Activated T-cell treated with anti-CD3 and anti-CD28 coated beads for 4 hours (primary cell): ENCODE measurements at regions not wholly inside any gene's neighbourhood (a gene's known extent, or its start where the extent isn't known, plus 50 kb on each side); places are given as distances from the start of the nearest gene placed in this dataset.
"Not testable (repeated sequence)": the region's sequence is repeated elsewhere in the genome, so short reads cannot be mapped to it uniquely, and the experiment has no call there.

Source experiments
- DNase-seq: peaks from one replicate; pipeline ENCODE4 v3.0.0-alpha.2; 2020

DNA sequence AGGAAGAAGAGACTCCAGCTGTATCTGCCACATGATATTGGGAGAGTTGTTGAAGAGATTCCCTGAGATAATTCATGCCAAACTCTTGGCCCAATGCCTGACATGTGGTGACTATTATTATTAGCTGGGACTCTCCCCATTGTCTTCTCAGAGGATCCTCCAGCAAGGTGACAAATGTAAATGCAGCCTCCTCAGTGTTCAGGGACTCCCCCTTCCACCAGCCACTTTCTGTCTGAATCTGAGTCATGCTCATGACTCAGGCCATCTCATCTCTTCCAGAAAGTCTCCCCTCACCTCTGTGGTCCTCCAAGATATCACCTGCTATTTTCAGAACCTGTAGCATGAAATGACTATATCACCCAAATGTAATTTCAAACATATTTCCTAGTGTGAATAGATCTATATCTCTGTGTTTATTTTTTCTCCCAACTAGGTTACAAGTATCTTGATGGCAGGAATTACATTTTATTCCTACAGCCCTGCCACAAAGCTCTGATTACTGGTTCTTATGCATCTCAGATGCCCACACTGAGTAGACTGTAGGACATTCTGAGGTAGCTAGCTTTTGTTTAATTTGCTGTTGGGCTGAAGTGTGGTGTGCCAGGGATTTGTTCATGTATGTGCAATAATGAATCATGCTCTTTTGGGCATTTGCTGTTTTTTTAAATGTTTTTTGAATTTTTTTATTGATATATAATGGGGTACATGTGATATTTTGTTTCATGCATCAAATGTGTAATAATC lies 126.6 kb upstream of the IL12B start:
- peak; percentile 26 for DNase-seq

DNA sequence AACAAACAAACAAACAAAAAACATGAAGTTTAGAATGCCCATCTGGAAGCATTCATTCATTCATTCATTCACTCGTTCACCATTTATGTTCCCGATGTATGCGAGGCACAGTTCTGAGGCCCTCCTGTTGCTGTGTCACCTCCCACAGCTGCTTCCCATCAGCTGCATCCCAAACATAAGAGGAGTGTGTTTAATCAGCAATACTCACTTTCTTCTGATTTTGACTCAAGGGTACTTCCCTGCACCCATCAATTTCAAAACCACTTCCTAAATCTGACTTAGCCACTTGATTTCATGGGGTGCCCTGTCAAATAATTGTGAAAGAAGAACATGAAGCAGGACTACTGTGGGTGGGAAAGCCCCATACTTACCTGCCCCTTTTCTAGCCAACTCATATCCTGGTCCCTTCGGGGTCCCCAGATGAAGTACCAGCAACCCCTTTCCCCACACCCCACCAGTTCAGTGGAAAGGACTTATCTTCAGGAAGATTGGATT lies 128.0 kb upstream of the IL12B start:
- no peak for DNase-seq

DNA sequence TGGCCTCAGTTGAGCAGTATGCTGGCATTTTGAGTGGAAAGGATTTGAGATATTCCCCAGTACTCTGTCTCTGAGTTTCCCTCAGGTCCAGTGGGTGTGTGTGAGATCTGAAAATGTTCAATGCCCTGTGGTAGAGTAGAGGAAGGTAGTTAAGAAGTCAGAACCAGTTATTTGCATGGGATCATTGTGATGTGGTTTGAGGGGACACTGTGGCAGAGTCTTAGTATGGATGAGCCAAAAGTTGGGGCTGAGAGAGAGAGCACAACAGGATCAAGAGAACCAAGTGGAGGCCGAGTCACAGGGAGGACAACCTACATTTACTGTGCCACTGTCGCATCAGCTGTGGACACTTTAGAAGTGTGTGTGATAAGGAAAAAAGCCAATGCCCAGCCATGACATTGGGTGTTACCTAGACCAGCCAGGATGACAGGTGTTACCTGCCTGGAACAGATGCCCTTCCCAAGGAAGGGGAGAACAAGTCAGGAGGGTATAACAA lies 128.9 kb upstream of the IL12B start:
- no peak for DNase-seq

DNA sequence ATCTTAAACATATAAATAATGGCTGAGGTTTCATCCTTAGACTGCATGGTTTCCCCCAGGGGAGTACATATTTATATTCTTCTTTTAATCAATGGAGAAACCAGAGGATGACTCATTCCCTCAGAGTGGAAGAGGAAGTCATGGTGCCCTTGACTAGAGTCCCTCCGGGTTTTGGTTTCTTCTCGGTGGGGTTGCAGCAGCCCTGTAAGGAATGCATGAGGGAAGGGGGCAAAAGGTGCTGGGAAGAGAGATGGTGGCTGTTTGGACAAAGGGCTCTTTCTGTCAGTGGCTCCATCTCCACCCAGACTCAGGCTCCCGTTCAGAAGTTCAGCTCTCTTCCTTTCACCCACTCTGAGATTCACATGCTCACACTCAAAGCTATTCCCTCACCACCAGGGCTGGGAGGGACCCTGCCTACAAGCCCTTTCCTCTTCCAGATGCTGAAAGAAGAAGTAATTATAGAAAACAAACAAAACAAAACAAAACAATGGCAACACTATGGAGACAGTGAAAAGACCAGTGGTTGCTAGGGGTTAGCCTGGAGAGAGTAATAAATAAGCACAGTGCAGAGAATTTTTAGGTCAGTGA lies 129.8 kb upstream of the IL12B start:
- DNase-seq: no peak

DNA sequence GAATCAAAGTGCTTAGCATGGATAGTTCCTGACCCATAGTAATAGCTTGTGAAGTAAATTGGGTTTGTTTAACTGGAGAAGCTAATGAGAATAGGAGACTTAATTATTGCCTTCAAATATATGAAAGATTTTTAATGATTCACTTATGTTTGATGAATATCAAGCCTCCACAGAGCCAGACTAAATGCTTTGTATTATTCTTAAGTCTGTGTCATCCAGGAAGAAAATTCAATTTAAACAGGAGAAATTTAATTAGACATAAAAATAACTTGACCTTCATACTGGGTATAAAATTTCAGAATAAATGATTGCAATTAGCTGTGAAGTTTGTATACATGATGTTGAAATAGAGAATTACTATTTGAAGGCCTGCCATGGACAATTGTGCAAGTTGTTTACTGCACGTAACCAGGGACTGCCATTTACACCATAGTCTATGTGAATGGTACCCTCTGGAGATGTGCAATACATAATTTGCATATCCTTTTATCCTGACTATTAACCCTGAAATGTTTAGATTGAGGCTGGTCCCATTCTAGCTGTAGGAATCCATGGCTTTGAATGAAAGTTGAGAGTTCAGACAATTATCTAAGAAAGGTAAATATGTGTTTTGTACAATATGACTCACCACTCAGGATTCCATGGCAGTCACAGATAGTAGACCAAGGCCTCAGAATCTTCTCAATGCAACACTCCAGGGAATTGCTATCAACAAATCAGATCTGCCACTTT lies 133.5 kb upstream of the IL12B start:
- no peak for DNase-seq

DNA sequence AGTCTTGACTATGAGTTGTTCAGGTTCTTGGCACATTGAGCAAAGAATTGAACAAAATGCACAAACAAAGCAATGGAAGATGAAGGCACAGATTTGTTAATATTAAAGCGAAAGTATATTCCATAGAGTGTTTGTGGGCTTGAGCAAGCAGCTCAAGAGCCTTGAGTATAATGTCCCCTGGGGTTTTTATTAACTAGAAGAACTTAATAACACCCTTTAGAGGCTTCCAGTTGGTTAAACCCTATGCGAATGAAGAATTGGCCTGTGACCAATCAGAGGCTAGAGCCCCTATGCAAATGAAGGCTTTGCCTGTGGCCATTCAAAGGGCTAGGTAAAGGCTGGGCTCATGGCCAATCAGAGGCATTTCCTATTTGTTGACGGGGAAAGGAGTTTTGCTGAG lies 135.3 kb upstream of the IL12B start:
- no peak for DNase-seq

DNA sequence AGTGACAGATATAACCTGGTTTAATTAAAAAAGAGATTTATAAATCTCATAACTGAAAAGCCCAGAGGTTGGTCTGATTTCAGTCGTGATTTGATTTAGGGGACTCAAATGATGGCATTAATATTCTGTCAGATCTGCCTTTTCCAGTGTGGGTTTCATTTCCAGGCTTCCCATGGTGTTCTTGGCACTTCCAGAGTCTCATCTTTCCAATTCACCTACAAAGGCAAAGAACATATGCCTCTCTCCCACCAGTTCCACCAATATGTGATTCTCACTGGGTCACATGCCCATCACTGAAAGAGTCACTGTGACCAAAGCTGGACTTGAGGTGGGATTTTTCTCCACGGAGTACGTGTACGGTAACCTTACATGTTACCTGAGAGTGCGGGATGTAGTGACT lies 137.4 kb upstream of the IL12B start:
- no peak for DNase-seq

DNA sequence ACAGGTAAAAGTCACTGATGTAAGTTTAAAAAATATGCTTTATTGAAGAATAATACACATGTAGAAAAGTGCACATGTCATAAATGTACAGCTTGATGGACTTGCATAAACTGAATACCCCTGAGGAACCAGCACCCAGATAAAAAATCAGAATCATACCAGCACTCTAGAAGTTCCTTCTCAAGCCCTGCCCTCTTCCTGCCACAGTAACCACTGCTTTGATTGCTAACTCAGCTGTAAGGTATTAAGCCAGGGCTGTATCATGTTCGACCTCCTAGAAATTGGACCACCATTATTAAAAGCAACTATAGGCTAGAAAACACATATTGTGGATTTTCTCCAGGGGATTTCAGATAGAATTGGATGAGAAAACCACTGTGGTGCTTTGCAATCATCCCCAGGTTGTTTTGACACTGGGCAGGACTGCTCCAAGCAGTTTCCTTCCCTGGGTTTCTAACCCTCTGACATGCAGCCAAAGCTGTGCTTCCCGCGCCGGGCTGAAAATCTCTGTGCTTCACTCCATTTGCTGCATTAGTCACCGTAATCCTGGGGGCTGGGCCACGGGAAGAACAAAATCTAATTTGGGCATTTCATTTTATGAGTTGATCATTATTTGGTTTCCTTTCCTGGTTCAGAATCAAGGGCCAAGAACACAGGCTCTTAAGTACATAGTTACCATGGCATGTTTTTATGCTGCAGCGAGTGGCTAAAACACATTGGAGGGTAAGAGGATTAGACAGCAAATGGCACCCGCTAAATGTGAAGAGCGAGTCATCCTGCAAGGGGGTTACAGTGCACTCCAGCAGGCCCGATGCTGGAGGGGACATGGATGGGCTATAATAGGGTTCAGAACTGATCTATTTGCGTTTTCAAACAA lies 139.4 kb upstream of the IL12B start:
- no peak for DNase-seq

DNA sequence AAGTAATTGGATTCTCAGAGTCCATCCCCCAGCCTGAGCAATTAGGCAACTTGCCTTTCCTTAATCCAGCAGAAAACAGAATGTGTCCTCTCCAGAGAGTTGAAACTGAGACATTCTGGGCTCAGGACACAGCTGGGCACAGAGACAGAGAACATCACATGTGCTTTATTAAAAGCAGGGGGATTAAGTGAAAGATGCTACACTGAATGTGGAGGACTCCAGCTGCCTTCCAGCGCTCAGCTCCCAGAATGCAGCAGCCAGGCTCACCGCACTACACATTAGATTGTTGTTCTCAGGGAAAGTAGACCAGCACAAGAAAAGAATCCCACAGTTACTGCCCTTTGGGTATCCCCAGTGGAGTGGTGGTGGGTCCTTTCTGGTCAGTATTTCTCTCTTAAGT lies 141.6 kb upstream of the IL12B start:
- DNase-seq: no peak

DNA sequence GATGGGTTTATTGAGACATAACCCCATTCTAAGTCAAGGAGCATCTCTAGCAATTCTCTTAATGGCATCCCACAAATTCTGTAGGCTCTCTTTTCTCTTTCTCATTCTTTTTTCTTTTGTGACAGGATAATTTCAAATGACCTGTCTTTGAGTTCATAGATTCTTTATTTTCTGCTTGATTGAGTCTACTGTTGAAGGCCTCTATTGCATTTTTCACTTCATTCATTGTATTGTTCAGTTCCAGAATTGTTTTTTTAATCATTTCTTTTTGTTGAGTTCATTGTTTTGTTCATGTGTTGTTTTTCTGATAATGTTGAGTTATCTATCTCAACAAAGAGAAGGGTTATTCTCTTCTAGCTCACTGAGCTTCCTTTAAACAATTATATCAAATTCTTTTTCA lies 144.7 kb upstream of the IL12B start:
- DNase-seq: no peak

DNA sequence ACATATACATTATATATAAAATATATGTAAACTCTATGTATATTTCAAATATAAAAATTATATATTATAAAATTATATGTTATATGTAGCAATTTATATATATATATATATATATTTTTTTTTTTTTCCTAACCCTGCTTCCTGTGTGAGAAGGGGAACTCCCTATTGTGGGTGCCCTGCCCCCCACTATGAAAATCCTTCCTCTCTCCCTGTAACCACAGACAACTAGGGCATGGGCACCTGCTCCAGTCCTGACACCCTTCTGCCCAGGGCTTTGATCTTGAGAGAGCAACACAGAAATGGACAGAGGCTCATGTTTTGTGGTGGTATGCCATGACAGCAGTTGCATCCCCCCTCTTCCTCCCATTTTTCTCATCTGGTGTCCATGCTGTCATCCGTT lies 148.7 kb upstream of the IL12B start:
- DNase-seq: no peak

DNA sequence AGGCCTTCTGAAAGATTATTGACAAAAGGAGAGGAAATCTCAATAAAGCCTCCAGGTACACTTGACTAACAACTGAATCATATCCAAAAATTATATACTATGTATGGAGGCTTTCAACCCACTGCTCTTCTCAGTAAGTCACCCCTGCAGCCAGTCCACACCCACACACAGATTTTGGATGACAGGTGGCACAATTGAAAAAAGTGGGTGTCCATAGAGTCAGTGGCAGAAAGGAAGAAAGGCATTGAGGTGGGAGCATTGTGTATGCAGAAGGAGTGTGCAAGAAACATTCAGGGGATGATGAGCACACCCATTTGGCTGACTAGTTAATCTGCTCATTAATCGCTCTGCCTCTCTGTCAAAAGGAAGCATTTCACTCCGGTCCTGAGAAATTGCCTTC lies 150.6 kb upstream of the IL12B start:
- no peak for DNase-seq

DNA sequence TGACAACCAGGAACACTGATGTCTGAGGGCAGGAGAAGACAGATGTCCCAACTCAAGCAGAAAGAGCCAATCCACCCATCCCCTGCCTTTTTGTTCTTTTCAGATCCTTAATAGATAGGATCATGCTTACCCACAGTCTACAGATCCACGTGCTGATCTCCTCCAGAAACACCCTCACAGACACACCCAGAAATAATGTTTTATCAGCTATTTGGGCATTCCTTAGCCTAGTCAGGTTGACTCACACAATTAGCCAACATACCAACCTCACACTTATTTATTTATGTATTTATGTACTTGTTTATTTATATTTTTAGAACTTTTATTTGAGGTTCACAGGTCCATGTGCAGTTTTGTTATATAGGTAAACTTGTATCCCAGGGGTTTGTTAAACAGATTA lies 151.5 kb upstream of the IL12B start:
- no peak for DNase-seq

DNA sequence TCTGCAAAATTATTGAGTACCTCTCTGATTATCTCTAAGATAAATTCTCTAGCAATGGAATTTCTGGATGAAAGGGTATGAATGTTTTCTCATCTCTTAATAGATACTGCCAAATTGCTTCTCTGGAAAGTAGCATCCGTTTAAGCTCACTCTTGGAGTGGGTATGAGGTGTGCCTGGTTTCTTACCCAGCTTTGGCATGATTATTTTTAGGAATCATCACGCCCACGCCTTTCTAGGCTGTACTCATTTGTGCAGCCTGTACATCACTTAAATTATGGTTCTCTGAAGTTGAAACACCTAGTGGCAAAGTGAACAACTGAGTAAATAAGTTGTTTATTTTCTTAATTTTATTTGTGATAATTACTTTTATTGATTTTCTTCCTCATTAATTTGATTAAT lies 156.5 kb upstream of the IL12B start:
- no peak for DNase-seq

DNA sequence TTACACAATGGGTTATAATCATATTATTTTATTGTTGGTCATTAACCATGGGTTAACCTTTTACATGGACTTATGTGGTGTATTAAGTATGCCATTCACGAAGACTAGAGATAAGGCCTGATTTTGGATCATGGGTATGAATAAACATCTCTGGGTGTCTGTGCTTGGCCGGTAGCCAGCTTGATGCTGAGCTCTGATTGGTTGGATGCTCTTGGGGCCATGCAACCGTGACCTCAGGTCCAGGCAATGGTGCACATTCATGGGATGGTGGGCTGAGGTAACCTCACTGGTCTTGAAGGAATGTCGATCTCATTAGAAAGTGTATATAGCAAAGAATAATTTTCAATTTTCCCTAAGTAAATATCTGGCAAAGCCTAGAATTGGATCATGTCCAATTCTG lies 158.2 kb upstream of the IL12B start:
- DNase-seq: no peak

DNA sequence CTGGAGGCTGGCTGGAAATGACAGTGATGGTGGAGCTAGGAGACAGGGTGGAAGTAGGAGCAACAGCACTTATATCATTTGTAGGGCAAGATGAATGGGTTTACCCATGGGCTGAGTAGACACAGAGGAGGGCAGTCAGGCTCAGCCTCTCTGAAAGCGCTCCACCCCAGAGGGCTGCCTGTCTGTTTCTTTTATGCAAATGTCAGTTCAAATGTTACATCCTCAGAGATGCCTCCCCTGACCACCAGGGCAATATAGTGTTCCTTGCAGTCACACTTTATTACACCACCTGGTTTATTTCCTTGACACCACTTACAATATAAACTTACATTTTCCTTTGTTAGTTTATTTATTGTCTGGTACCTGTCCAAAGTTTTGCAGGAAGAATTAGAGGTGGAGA lies 159.5 kb upstream of the IL12B start:
- DNase-seq: no peak

DNA sequence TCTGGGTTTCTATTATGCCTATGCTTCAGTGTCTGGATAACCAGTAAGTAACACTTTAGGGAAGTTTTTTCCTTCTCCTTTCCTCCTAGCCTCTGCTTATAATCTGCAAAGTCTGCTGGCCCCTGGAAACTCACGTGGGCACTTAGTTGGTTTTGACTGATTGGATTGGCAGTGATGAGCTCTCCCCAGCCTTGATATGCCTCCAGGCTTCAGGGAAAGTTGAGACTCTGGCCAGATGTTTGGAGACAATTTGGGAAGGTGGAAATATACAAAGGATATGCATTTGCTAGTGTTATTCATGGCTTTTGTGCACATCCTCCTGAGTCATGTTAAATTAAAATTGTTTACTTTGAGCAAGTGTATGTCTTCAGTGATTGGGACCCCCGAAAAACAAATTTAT lies 160.2 kb upstream of the IL12B start:
- DNase-seq: no peak

DNA sequence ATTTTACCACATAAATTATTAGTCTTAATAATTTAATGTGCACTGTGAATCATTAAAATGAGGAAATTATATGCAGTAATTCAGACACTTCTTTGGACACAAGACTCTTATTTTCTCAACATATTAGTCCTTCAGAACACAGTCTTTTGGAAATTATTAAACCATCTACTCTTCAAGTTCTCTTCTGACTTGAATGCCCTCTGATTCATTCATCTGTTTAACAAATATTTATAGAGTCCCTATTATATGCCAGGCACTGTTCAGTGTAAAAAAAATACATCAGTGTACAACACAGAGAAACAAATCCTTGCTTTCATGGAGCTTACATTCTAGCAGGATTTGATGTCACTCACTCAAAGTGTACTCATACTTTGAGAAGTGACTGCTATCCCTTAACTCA lies 163.4 kb upstream of the IL12B start:
- DNase-seq: no peak

DNA sequence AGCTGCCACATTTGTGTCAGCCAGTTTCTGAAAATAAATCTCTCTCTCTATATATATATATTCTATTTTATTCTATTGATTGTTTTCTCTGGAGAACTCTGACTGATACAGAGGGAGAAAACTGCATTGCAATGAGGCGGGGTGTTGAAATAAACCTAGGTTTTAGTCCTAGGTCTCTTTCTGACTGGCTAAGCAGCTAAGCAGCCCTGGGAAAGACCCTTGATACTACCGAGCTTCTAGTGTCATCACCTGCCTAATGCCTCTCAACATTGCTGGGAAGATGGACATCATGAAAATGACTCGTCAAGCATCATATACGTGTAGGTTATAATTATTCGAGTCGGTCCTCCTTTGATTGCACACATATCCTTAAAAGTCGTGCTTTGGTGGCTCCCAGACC lies 166.5 kb upstream of the IL12B start:
- no peak for DNase-seq

DNA sequence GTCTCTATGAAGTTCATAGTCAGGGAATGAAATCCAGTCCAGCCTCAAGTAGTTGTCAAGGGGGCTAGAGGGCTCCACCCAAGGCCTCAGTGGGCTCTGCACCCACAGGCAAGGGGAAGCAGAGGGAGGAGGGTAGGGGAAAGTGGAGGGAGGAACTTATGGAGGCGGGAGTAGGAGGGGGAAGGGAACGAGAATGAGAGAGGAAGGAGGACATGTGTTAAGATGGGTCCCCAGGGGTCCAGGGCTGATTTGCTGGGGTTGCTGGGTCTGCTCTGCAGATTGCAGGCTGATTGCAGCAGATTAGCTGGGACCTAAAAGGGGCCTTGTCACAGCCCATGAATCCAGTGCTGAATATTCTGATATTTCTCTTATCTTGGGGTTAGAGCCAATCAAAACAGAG lies 166.9 kb upstream of the IL12B start:
- no peak for DNase-seq

DNA sequence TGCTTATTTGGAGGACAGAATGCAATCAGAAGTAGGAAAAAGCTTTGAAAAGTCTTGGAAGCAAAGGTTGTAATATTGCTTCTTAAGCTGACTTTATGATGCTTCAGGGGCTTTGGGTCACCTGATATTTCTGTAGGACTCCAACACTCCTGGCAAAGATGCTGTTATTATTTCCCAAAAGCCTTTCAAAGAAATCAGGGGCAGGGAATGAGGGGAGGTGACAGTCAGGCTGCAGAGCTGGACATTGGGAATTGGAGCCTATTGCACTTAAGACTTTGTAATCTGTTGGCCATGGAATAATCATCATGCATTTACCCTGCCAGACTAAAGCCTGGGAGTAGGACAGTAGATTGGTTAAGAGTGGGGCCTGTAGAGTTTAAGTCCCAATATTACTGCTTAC lies 168.3 kb upstream of the IL12B start:
- no peak for DNase-seq

DNA sequence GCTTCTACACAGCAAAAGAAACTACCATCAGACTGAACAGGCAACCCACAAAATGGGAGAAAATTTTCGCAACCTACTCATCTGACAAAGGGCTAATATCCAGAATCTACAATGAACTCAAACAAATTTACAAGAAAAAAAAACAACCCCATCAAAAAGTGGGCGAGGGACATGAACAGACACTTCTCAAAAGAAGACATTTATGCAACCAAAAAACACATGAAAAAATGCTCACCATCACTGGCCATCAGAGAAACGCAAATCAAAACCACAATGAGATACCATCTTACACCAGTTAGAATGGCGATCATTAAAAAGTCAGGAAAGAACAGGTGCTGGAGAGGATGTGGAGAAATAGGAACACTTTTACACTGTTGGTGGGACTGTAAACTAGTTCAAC lies 171.8 kb upstream of the IL12B start:
- DNase-seq: not testable (repeated sequence)

DNA sequence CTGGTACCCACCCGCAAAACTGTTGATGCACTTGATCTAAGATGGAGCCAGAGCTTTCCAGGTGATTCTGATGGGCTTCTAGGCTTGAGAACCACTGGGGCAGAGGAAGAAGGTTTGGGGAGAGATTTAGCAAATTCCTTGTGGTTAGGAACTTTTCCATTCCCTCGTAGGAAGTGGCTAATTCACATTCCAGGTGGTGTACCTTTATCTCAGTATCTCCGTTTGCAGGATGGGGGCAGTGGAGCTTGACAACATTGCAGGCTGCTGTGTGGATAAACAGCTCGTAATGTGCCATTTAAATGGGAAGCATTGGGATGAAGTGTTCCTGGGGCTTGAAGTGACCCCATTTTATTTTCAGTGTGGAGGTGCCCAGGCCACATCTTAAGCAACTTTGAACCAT lies 172.9 kb upstream of the IL12B start:
- no peak for DNase-seq
